ENCODE measurements at regions not wholly inside any gene's neighbourhood (a gene's known extent, or its start where the extent isn't known, plus 50 kb on each side); places are given as distances from the start of the nearest gene placed in this dataset.

- TF ChIP-seq CTCF (IDR thresholded peaks at IDR 0.05), result no peak
- TF ChIP-seq POLR2A (IDR thresholded peaks at IDR 0.05), result no peak
Observed at GRCh38 chr4:116530048-116530447, 555.3 kb downstream of the TRAM1L1 start.
